Omental fat pad (tissue), 3 donors: ENCODE measurements at regions not wholly inside any gene's neighbourhood (a gene's known extent, or its start where the extent isn't known, plus 50 kb on each side); places are given as distances from the start of the nearest gene placed in this dataset.

Experiments used
- ATAC-seq: fragments of 150-250 bp; one replicate; pipeline ENCODE4 v1.9.1; 2016; ENCODE audit warnings: mild to moderate bottlenecking, moderate library complexity; ENCODE audit not compliant: low FRiP score
- DNase-seq: peaks from one replicate; pipeline ENCODE4 v3.0.0-alpha.2; 2019; ENCODE audit warnings: low spot score
- TF ChIP-seq, protein P1 (sequence below), 3 donors: fragments of 450-650 bp; IDR thresholded peaks; one replicate each; pipeline ENCODE4 v1.5.1; 2016 to 2017; ENCODE audit warnings: antibody characterized with exemption in 3 of 3, mild to moderate bottlenecking in 3 of 3, moderate library complexity in 2 of 3

DNA sequence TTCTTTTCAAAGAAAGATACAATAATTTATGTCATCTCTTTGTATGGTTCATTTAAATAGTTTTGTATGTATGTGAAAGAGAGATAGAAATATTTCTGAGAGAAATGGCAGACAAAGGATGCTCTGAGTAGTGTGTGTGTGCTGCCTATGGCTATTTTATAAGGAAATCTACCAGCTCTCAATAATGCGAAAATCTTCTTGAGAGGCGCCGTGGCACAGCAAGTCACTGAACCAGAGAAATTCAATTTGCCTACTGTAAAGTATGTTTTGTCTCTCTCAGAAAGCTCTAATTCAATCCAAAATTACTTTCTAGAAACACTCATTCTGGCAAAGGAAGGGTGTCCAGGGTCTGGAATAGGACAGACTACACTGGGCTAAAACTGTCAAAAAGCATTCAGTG, 1981.1 kb downstream of the EFNA5 start:
- ATAC-seq: no peak
- TF ChIP-seq, protein P1, sequence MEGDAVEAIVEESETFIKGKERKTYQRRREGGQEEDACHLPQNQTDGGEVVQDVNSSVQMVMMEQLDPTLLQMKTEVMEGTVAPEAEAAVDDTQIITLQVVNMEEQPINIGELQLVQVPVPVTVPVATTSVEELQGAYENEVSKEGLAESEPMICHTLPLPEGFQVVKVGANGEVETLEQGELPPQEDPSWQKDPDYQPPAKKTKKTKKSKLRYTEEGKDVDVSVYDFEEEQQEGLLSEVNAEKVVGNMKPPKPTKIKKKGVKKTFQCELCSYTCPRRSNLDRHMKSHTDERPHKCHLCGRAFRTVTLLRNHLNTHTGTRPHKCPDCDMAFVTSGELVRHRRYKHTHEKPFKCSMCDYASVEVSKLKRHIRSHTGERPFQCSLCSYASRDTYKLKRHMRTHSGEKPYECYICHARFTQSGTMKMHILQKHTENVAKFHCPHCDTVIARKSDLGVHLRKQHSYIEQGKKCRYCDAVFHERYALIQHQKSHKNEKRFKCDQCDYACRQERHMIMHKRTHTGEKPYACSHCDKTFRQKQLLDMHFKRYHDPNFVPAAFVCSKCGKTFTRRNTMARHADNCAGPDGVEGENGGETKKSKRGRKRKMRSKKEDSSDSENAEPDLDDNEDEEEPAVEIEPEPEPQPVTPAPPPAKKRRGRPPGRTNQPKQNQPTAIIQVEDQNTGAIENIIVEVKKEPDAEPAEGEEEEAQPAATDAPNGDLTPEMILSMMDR (IDR thresholded peaks at IDR 0.05): no peak
- no peak for DNase-seq

- TF ChIP-seq, protein P1 (IDR thresholded peaks at IDR 0.05): no peak
- no peak for DNase-seq
- ATAC-seq: no peak
Observed at GRCh38 chr5:105688227-105688792, 1982.4 kb downstream of the EFNA5 start.

- DNase-seq: no peak
- ATAC-seq: no peak
- TF ChIP-seq, protein P1 (IDR thresholded peaks at IDR 0.05): no peak
Observed at GRCh38 chr5:105687493-105687892, 1983.2 kb downstream of the EFNA5 start.

- ATAC-seq: no peak
- TF ChIP-seq, protein P1 (IDR thresholded peaks at IDR 0.05): no peak
- DNase-seq: no peak
Observed at GRCh38 chr5:105685884-105686283, 1984.9 kb downstream of the EFNA5 start.

- ATAC-seq (no peak), DNase-seq (no peak)
- TF ChIP-seq, protein P1 (IDR thresholded peaks at IDR 0.05): no peak
Observed at GRCh38 chr5:105684799-105685198, 1985.9 kb downstream of the EFNA5 start.

GRCh38 chr5:105680858-105681475, 1989.8 kb downstream of the EFNA5 start:
- TF ChIP-seq, protein P1 (IDR thresholded peaks at IDR 0.05): no peak
- ATAC-seq: no peak

GRCh38 chr5:105677291-105677690, 1993.4 kb downstream of the EFNA5 start:
- no peak for ATAC-seq
- TF ChIP-seq, protein P1 (IDR thresholded peaks at IDR 0.05): no peak

More at GRCh38 chr5:105680858-105681475, 1989.8 kb downstream of the EFNA5 start:
- DNase-seq: no peak

More at GRCh38 chr5:105677291-105677690, 1993.4 kb downstream of the EFNA5 start:
- DNase-seq: no peak
